ENCODE measurements at regions not wholly inside any gene's neighbourhood (a gene's known extent, or its start where the extent isn't known, plus 50 kb on each side); places are given as distances from the start of the nearest gene placed in this dataset.

GRCh38 chr10:76764177-76764576 is 873.4 kb downstream of the KCNMA1 start:
- no peaks in the 10 kb centered on the region for H3K27me3 ChIP-seq
- no peaks in the 10 kb centered on the region for H3K4me1 ChIP-seq
- no peak overlapping the region for H3K4me3 ChIP-seq (ENCODE audit: low read depth, low read length)
- DNase-seq: no peak
- no peak for TF ChIP-seq CTCF (IDR thresholded peaks at IDR 0.05; ENCODE audit: low read depth, low read length)
- no peaks in the 10 kb centered on the region for H3K9me3 ChIP-seq
- H3K36me3 ChIP-seq: no peaks in the 10 kb centered on the region

DNA sequence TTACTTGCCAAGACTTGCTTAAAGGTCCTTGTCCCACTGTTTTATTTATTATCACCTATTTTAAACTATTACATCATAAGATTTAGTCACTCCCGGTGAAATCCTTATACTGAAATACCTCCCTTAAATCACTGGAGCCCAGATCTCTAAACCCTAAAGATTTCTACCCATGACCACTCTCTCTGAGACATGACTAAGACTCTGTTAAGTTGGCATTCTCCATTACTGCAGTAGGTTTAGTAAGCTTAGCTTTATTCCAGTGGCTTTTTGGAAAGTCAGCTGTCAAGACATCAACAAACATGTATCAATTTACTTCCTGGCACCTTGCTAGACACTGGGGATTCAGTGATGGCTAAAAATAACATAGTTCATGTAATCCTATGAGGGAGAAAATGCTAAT is 874.2 kb downstream of the KCNMA1 start:
- TF ChIP-seq CTCF (IDR thresholded peaks at IDR 0.05; ENCODE audit: low read depth, low read length): no peak
- no peak for DNase-seq
- Histone ChIP-seq H3K27me3 (no peaks in the 10 kb centered on the region), H3K4me1 (no peaks in the 10 kb centered on the region), H3K9me3 (no peaks in the 10 kb centered on the region), H3K36me3 (no peaks in the 10 kb centered on the region), H3K4me3 (ENCODE audit: low read depth, low read length) (no peak overlapping the region)

DNA sequence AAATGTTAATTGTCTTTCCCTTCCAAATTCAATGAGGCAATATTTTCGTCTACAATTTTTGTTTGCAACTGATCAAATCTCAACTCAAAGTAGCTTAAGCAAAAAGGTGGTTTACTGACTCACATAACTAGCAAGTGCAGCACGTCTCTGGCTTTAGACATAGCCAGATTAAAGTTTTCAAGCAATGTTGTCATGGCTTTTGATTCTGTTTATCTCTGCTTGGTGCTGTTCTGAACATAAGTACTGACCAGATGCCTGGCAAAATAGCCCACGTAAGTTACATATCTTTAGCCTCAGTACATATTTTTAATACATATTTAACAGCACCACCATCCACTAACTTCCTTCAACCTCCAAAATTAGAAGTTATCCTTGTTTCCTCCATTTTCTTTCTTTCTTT is 877.9 kb downstream of the KCNMA1 start:
- H3K27me3 ChIP-seq: no peaks in the 10 kb centered on the region
- H3K36me3 ChIP-seq: no peaks in the 10 kb centered on the region
- no peak for TF ChIP-seq CTCF (IDR thresholded peaks at IDR 0.05; ENCODE audit: low read depth, low read length)
- no peak for DNase-seq
- no peak overlapping the region for H3K4me3 ChIP-seq (ENCODE audit: low read depth, low read length)
- H3K4me1 ChIP-seq: no peaks in the 10 kb centered on the region
- H3K9me3 ChIP-seq: no peaks in the 10 kb centered on the region

DNA sequence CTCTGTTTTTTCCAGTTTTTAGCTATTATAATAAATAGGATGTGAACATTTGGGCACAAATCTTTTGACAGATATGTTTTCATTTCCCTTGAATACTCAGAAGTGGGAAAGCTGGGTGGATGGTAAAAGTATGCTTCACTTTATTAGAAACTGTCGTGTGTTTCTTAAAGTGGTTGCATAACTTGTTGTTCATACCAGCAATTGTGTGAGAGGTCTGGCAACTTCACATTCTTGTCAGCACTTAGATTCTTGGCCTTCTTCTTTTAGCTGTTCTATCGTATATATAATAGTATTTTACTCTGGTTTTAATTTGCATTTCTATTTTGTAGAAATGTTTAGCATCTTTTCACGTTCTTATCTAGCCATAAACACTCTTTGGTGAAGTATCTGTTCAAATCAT is 894.4 kb downstream of the KCNMA1 start:
- DNase-seq: no peak
- Histone ChIP-seq H3K27me3 (no peaks in the 10 kb centered on the region), H3K36me3 (no peaks in the 10 kb centered on the region), H3K4me3 (ENCODE audit: low read depth, low read length) (no peak overlapping the region), H3K4me1 (no peaks in the 10 kb centered on the region), H3K9me3 (no peaks in the 10 kb centered on the region)
- no peak for TF ChIP-seq CTCF (IDR thresholded peaks at IDR 0.05; ENCODE audit: low read depth, low read length)

- Histone ChIP-seq H3K4me3 (ENCODE audit: low read depth, low read length) (no peak overlapping the region), H3K4me1 (no peaks in the 10 kb centered on the region)
Observed at GRCh38 chr10:76740514-76740913, 897.1 kb downstream of the KCNMA1 start.

DNA sequence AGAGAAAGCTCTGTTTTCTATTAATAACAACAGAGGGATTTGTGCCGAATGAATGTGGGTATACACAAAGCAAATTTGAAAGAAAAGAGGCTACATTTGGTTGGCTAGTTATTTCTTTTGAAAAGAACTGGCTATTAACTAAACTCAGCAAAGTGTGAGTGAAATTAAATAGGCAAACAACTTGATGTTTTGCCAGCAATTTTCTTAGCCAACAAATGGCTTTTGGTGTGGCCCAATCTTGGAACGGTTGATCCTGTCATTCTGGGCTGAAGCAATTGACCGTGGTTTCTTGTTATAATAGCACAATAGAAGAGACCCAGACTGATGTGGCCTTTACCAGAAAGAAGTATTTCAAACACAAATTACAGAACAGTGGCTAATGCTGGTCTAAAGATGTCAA is 898.6 kb downstream of the KCNMA1 start:
- no peak for DNase-seq
- no peaks in the 10 kb centered on the region for H3K36me3 ChIP-seq
- H3K27me3 ChIP-seq: no peaks in the 10 kb centered on the region
- H3K4me1 ChIP-seq: no peaks in the 10 kb centered on the region
- H3K4me3 ChIP-seq (ENCODE audit: low read depth, low read length): no peak overlapping the region
- TF ChIP-seq CTCF (IDR thresholded peaks at IDR 0.05; ENCODE audit: low read depth, low read length): no peak
- H3K9me3 ChIP-seq: no peaks in the 10 kb centered on the region

More at GRCh38 chr10:76740514-76740913, 897.1 kb downstream of the KCNMA1 start:
- H3K36me3 ChIP-seq: no peaks in the 10 kb centered on the region
- no peaks in the 10 kb centered on the region for H3K27me3 ChIP-seq
- no peak for TF ChIP-seq CTCF (IDR thresholded peaks at IDR 0.05; ENCODE audit: low read depth, low read length)
- DNase-seq: no peak
- H3K9me3 ChIP-seq: no peaks in the 10 kb centered on the region
